ENCODE measurements at regions not wholly inside any gene's neighbourhood (a gene's known extent, or its start where the extent isn't known, plus 50 kb on each side); places are given as distances from the start of the nearest gene placed in this dataset.

GRCh38 chr10:69728335-69728870, 73.3 kb upstream of the COL13A1 start:
- Histone ChIP-seq H3K9me3 (ENCODE audit: insufficient read depth, low read depth, low read length) (no peaks in the 10 kb centered on the region), H3K9me2 (replicated peaks; ENCODE audit: low read depth, low read length) (no peaks in the 10 kb centered on the region), H4K20me1 (ENCODE audit: insufficient read depth, low read length, poor library complexity, severe bottlenecking) (no peaks in the 10 kb centered on the region), H3K79me2 (ENCODE audit: insufficient read depth, low read length) (no peaks in the 10 kb centered on the region), H3K4me2 (ENCODE audit: low read depth, low read length, poor library complexity, severe bottlenecking) (peak overlapping the region; percentile 13), H3K9ac (ENCODE audit: low read depth, low read length, poor library complexity, severe bottlenecking) (no peak overlapping the region), H2AFZ (ENCODE audit: low read length) (peak overlapping the region; percentile 11; the same call in 1 of the 2 replicates), H3K36me3 (ENCODE audit: insufficient read depth, low read length) (no peaks in the 10 kb centered on the region), H3K4me1 (ENCODE audit: insufficient read depth, low read length, poor library complexity, severe bottlenecking) (peaks cover 22% of the 10 kb centered on the region), H3K27me3 (ENCODE audit: insufficient read depth, low read length, poor library complexity, severe bottlenecking) (no peaks in the 10 kb centered on the region), H3F3A (ENCODE audit: low read depth) (no peaks in the 10 kb centered on the region), H3K4me3 (ENCODE audit: low read length, poor library complexity, severe bottlenecking) (no peak overlapping the region)
- TF ChIP-seq CTCF (conservative IDR thresholded peaks at IDR 0.05; ENCODE audit: low read length): no peak
- TF ChIP-seq EZH2phosphoT487 (IDR thresholded peaks at IDR 0.05; ENCODE audit: borderline replicate concordance): no peak

GRCh38 chr10:69729326-69730048, 72.2 kb upstream of the COL13A1 start:
- Histone ChIP-seq H3K9me3 (ENCODE audit: insufficient read depth, low read depth, low read length) (no peaks in the 10 kb centered on the region), H3K9me2 (replicated peaks; ENCODE audit: low read depth, low read length) (no peaks in the 10 kb centered on the region), H2AFZ (ENCODE audit: low read length) (no peak overlapping the region), H3K79me2 (ENCODE audit: insufficient read depth, low read length) (no peaks in the 10 kb centered on the region), H3K36me3 (ENCODE audit: insufficient read depth, low read length) (no peaks in the 10 kb centered on the region), H3K4me3 (ENCODE audit: low read length, poor library complexity, severe bottlenecking) (no peak overlapping the region), H3F3A (ENCODE audit: low read depth) (no peaks in the 10 kb centered on the region), H3K9ac (ENCODE audit: low read depth, low read length, poor library complexity, severe bottlenecking) (no peak overlapping the region), H4K20me1 (ENCODE audit: insufficient read depth, low read length, poor library complexity, severe bottlenecking) (no peaks in the 10 kb centered on the region), H3K4me1 (ENCODE audit: insufficient read depth, low read length, poor library complexity, severe bottlenecking) (peaks cover 29% of the 10 kb centered on the region), H3K27me3 (ENCODE audit: insufficient read depth, low read length, poor library complexity, severe bottlenecking) (no peaks in the 10 kb centered on the region), H3K4me2 (ENCODE audit: low read depth, low read length, poor library complexity, severe bottlenecking) (no peak overlapping the region)
- TF ChIP-seq CTCF (conservative IDR thresholded peaks at IDR 0.05; ENCODE audit: low read length): no peak
- TF ChIP-seq EZH2phosphoT487 (IDR thresholded peaks at IDR 0.05; ENCODE audit: borderline replicate concordance): no peak

GRCh38 chr10:69730251-69731156, 71.2 kb upstream of the COL13A1 start:
- Histone ChIP-seq H4K20me1 (ENCODE audit: insufficient read depth, low read length, poor library complexity, severe bottlenecking) (no peaks in the 10 kb centered on the region), H3K36me3 (ENCODE audit: insufficient read depth, low read length) (no peaks in the 10 kb centered on the region), H3F3A (ENCODE audit: low read depth) (no peaks in the 10 kb centered on the region), H3K4me2 (ENCODE audit: low read depth, low read length, poor library complexity, severe bottlenecking) (no peak overlapping the region), H3K9me3 (ENCODE audit: insufficient read depth, low read depth, low read length) (no peaks in the 10 kb centered on the region), H2AFZ (ENCODE audit: low read length) (no peak overlapping the region), H3K9me2 (replicated peaks; ENCODE audit: low read depth, low read length) (no peaks in the 10 kb centered on the region), H3K79me2 (ENCODE audit: insufficient read depth, low read length) (no peaks in the 10 kb centered on the region), H3K4me1 (ENCODE audit: insufficient read depth, low read length, poor library complexity, severe bottlenecking) (peaks cover 39% of the 10 kb centered on the region), H3K4me3 (ENCODE audit: low read length, poor library complexity, severe bottlenecking) (no peak overlapping the region), H3K9ac (ENCODE audit: low read depth, low read length, poor library complexity, severe bottlenecking) (no peak overlapping the region), H3K27me3 (ENCODE audit: insufficient read depth, low read length, poor library complexity, severe bottlenecking) (no peaks in the 10 kb centered on the region)
- TF ChIP-seq EZH2phosphoT487 (IDR thresholded peaks at IDR 0.05; ENCODE audit: borderline replicate concordance): no peak
- TF ChIP-seq CTCF (conservative IDR thresholded peaks at IDR 0.05; ENCODE audit: low read length): no peak
